LNCaP clone FGC (cell line): ENCODE measurements at regions not wholly inside any gene's neighbourhood (a gene's known extent, or its start where the extent isn't known, plus 50 kb on each side); places are given as distances from the start of the nearest gene placed in this dataset.

ENCODE experiments used
- DNase-seq: peaks from one replicate; pipeline ENCODE4 v3.0.0-alpha.2; 2011; ENCODE audit warnings: low read depth
- H3K4me3 ChIP-seq: 2 replicates; pipeline ENCODE4 v1.5.1; 2011; ENCODE audit warnings: mild to moderate bottlenecking, low read depth, low read length, control low read depth
- TF ChIP-seq, protein P1 (sequence below): IDR thresholded peaks from 2 replicates; pipeline ENCODE4 v1.5.1; 2012; ENCODE audit warnings: mild to moderate bottlenecking; ENCODE audit not compliant: control insufficient read depth, insufficient read depth; ENCODE audit errors: extremely low read depth

DNA sequence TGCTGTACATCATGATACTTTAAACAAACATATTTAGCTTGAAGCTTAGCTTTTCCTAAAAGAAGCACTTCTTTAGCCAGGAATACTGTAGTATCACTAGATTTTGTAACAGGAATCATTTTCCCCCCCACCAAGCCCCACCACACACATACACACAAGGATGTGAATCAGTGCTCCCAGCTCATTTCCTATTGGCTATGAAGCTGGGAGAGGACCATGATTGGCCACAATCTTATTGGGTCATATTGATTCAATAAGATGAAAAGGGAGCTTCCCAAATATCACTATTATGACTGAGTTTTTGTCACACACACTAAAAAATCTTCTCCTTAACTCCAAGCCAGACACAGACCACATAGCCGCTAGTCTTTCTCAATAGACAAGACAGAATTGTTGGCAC lies 140.5 kb upstream of the TNFAIP3 start:
- TF ChIP-seq, protein P1, sequence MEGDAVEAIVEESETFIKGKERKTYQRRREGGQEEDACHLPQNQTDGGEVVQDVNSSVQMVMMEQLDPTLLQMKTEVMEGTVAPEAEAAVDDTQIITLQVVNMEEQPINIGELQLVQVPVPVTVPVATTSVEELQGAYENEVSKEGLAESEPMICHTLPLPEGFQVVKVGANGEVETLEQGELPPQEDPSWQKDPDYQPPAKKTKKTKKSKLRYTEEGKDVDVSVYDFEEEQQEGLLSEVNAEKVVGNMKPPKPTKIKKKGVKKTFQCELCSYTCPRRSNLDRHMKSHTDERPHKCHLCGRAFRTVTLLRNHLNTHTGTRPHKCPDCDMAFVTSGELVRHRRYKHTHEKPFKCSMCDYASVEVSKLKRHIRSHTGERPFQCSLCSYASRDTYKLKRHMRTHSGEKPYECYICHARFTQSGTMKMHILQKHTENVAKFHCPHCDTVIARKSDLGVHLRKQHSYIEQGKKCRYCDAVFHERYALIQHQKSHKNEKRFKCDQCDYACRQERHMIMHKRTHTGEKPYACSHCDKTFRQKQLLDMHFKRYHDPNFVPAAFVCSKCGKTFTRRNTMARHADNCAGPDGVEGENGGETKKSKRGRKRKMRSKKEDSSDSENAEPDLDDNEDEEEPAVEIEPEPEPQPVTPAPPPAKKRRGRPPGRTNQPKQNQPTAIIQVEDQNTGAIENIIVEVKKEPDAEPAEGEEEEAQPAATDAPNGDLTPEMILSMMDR: no peak
- no peak for DNase-seq
- H3K4me3 ChIP-seq: no peak overlapping the region

DNA sequence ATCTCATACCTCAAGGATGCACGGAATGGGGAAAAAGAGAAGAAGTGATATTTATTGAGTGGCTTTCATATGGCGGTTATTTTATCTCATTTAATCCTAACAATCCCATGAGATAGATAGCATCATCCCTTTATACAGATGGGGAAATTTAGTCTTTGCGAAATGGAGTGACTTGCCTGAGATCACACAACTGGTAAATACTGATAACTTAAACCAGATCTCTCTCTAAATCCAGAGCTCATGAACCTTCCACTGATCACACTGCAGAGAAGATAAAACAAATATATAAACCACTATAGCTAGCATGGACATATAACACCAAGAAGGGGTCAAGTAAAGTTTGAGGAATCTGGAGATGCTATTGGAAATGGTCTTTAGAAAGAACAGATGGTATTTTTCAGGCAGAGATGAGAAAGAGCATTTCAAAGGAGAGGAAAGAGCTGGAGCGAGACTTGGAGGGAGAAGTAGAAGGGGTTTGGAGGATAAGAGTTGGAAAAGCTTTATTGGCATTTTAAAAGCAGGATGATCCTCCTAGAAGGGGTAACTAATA lies 139.8 kb upstream of the TNFAIP3 start:
- TF ChIP-seq, protein P1: no peak

DNA sequence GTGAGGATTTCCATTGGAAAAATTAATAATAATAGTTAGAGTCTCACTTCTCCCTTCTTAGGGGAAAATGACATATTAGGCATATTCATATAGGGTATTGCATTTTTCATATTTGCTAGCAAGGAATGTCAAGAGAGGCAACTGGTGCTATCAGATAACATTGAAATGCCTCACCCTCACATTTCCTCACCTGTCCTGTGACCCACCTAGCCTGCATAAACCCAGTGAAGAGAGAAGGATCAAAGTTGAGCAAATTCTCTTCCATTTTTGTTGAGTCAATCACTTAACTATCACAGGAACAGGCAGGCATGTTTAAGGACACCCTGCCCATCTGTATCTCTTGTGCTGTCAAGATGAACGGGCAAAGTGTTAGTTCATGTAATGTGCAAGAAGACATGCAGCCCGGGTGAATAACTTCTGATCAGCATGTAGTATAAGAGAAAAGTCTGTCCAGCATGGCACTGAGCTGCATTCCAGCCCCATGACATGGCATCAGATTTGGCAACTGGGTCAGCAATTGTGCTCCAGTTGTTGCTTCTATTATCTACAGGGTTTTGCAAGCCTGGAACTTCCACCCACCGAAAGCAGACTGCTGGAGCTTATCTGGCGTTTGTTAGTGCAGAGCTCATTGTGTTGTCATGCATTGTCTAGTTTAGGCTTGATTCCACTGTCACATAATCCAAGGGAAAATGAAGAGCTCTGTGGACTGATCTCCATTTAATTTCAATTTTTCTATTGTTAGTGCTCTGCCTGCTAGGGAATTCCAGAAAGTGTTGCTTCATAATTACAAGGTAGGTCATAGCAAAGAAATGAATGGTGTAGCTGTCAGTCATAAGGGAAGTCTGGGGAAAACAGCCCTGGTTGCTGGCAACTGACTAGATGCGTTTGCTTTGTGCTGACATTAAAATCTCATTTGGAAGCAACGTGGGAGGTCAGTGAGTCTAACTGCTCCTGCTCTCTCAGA lies 138.4 kb upstream of the TNFAIP3 start:
- TF ChIP-seq, protein P1: no peak
- no peak overlapping the region for H3K4me3 ChIP-seq
- DNase-seq: no peak

More for the DNA sequence above, 139.8 kb upstream of the TNFAIP3 start:
- no peak overlapping the region for H3K4me3 ChIP-seq
- no peak for DNase-seq

DNA sequence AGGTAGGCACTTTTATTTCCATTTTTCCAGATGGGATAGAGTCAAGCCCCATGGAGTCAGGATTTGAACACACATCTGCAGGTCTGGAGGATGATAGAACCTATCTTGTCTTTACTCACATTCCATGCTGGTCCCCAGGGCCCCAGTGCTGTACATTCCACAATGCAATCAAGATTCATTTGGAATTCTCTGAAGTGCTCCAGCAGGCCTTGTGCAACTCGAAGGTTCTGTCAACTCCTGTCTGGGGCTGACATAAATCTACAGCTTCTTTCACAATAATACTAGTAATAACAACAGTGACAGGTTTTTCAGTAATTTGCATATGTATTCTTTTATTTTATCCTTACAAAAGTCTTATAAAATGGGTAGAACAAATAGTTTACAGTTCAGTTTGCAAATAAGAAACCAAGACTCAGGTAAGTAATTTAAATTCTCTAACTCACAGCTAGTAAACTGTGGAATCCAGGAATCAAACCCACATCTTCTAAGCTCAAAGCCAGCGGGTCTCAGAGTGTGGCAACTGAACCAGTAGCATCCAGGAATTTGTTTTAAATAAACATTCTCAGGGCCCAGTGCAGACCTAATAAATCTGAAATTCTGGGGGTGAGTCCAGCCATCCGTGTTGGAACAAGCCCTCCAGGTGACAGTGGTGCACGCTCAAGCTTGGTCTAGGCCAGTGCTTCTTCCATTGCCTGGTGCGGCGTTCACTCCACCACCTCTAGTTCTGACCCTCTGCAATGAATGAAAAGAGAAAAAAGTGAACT lies 137.0 kb upstream of the TNFAIP3 start:
- TF ChIP-seq, protein P1: no peak
- H3K4me3 ChIP-seq: no peak overlapping the region
- DNase-seq: no peak

DNA sequence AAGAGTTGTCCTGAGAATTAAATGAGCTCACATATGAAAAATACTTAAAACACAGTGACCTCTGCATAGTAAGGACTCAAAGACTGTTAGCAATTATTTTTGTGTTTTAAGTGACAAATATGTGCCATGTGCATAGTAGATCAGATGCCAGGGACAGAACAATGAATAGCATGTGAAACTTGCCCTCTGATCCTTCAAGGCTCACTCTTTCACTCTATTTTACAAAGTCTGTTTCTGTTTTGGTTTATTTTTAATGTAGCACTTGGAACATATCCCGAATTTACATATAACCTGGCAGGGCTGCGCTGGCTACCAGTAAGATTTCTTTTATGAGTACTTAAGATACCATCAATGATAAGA lies 135.5 kb upstream of the TNFAIP3 start:
- TF ChIP-seq, protein P1: no peak
- no peak for DNase-seq

DNA sequence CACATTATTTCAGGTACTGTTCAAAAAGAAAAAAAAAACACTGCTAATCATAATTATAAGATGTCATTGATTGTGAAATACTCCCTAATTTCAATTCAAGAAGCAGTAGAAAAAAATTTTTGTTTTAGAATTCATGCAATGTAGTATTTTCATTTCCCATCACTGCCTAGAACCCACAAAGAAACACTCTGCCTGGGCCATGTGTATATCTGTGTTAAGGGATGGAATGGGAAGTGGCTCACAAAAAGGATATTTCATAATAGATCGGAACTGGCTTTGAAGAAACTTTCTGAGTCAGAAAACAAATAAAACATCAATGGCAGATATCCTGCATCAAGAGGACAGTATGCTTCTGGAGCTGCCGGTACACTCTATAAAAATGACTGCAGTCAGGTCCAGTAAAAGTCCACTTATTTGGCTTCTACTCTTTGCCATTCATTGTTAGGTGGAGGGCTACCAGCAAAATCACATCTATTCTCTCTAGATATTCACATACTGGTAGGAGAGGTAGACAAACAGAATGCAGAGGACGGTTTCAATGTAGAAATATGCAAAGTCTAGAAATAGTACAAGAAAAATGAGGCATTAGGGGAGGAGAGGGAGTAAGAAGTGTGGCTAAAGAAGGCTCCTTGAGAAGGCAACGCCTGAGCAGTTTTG lies 135.0 kb upstream of the TNFAIP3 start:
- TF ChIP-seq, protein P1: no peak
- no peak overlapping the region for H3K4me3 ChIP-seq
- DNase-seq: peak; percentile 52

More for the DNA sequence above, 135.5 kb upstream of the TNFAIP3 start:
- H3K4me3 ChIP-seq: no peak overlapping the region
